Daoy (cell line): ENCODE measurements at regions not wholly inside any gene's neighbourhood (a gene's known extent, or its start where the extent isn't known, plus 50 kb on each side); places are given as distances from the start of the nearest gene placed in this dataset.

Experiments used
- DNase-seq: peaks from one replicate; pipeline ENCODE4 v3.0.0-alpha.2; 2015; ENCODE audit warnings: low read depth

DNA sequence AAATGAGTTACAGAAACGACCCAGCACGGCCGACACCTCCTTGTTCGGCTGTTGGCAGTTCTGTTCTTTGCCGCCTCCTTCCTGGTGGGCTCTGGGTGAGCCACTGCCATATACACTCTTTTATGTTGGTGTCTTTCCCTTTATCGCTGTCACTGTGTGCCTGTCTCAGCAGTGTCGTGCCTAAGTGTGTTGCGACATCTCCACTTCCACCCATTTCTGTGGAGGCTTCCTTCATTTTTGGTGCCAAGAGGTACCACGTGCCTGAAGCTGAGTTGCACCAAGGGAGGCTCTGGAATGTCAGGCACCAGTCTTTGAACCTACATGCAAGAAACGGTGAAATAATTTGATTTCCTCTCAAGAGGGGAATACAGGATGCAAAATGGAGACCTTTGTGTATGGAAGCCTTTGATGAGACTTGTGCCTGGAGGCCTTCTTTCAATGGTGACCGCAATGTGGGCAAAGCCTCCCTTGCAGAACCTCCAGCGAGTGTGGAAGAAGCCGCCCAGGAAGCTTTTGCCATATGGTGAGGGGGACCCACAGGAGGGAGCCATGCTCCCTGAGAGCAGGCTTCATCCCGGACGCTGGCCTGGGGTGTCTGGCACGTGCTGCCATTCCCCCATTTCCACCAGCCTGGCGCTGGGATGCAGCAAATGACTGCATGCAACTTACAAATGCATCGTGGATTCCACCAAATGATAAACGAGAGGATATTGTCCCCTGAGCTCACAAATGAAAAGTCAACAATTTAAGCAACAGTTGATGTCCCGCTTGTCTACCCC, 136.2 kb downstream of the TEX29 start:
- no peak for DNase-seq

DNA sequence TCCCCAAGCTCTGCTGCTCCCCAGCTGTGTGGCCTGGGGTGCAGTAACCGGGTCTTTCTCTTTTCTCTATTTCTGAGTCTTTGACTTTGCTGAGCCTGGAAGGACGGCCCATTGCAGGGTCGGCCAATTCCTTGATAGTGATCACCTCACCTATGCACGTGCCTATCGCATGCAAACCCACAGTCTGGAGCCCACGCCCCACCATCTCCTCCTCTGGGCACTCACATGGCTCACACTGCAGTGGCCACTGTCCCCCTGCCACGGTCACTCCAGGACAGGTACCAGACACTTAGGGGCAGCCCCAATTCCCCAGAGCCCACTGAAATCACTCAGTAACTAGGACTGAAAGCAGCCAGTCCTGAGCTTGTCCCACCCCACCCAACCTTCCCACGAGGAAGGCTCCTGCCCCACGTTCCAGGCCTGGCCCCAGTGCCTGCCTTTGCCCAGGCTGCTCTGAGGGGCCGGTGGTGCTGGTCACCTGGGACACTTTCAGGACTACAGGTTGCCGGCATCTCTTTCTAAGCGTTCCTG, 137.6 kb downstream of the TEX29 start:
- DNase-seq, result no peak

DNA sequence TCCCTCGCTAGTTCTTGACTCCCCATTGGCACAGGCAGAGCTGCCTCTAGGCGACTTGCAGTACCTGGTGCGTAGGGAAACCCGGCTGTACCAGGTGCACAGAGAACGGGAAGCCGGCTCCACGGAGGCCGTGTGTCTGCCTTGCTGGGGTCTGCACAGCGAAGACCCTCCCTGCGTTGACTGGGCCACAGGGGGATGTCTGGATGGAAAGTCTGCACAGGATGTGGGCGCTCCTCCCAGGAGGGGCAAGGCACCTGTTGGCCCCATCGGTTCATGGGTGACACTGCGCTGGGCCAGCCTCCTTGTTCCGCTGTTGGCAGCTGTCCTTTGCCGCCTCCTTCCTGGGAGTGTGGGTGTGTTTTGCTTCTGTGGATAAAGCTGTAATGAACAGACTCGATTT, 138.3 kb downstream of the TEX29 start:
- no peak for DNase-seq

DNA sequence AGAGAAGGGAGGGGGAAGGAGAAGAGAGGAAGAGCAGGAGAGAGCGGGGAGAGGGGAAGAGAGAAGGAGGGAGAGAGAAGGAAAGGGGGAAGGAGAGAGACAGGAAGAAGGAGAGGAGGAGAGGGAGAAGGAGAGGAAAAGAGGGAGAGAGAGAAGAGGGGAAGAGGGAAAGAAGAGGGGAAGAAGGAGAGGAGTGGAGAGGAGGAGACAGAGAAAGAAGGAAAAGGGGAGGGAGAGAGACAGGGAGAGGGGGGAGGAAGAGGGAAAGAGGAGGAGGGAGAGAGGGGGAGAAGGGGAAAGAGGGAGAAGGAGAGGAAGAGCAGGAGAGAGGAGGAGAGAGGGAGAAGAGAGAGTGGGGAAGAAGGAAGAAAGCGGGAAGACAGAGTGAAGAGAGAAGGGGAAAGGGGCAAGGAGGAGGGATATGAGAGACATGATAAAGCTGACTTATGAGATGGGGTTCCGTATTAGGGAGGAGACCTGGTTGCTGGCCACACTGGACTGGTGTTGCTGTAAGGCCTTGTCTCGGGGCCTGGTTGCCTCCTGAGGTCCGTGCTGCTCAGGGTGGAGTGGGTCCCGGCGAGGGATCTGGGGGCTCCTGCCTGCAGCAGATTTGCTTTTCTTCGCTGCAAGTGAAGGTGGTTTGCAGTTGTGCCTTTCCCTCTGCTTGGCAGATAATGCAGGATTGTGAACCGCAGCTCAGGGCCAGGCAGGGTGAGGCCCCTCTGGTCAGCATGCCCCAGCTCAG, 139.5 kb downstream of the TEX29 start:
- no peak for DNase-seq

DNA sequence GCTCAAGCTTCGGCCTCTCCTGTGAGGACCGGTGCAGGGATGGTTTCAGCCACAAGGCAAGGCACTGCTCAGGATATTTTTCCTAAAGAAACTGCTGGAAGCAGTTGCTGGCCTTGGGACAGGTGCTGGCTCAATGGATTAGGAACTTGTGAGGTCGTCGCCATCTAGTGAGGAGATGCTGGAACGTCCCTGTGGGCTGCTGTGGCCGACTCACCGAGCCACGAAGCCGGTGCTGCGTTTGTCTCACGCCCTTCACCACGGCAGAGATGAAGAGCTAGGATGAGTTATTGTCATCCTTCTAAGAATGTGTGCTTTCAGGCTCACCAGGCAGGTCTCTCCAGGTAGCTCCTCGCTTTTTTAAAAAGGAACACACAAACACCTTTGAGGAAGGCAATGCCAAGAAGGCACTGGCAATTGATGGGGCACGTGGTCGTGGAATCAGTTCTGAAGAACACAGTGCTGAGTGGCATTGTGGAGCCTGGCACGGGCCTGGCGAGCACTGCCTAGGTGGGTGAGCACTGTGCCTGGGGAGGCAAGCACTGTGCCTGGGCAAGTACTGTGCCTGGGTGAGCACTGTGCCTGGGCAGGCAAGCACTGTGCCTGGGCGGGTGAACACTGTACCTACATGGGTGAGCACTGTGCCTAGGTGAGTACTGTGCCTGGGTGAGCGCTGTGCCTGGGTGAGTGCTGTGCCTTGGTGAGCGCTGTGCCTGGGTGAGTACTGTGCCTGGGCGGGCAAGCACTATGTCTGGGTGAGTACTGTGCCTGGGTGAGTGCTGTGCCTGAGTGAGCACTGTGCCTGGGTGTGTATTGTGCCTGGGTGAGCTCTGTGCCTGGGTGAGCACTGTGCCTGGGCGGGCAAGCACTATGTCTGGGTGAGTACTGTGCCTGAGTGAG, 140.4 kb downstream of the TEX29 start:
- peak; percentile 40 for DNase-seq

DNA sequence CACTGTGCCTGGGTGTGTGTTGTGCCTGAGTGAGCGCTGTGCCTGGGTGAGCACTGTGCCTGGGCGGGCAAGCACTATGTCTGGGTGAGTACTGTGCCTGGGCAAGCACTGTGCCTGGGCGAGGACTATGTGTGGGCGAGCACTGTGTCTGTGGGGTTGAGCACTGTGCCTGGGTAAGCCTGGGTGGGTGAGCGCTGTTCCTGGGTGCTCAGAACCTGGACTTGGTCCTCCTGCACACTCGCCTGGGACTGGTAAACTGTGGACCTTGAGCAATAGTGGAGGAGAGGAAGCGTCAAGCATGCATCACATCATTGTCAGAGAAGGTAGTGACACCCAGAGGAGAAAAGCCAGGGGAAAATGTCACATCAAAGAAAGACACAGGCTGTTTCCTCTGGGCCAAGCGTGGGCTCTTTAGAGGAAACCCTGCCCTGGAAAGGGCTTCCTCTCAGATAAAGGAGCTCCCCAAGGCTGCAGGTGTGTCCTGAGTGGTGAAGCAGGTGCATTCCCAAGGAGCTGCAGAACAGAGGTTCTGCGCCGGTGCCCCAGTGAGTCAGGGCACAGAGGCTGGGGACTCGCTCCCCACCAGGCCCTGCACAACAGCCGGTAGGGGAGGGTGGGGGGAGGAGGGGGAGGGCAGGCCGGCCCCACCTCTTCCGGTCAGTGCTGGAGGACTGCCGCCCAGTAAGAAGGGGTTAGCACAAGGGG, 141.2 kb downstream of the TEX29 start:
- DNase-seq, result no peak

DNA sequence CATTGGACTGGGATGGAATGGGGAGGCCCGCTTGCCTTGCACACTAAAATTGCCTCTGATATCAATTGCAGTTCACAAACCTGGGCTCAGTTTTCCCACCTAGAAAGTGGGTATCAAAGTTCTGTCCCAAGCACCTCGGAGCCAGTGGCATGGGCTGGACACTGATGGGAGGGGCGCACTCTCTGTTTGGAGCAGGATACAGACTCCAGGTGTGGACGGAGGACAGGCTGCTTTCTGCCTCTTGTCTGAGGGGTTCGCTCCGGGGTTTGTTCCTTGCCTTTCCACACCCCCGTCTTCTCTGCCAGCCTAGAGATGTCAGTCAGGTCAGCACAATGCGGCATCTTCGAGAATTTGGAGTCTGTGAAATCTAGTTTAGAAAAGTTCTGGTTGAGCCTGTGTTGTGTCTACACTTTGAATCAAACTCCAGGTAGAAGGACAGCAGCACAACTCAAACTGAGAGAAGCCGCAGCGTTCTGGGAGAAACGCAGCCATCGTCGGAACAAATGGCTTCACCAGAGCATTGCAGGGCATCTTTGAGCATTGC, 141.9 kb downstream of the TEX29 start:
- no peak for DNase-seq

DNA sequence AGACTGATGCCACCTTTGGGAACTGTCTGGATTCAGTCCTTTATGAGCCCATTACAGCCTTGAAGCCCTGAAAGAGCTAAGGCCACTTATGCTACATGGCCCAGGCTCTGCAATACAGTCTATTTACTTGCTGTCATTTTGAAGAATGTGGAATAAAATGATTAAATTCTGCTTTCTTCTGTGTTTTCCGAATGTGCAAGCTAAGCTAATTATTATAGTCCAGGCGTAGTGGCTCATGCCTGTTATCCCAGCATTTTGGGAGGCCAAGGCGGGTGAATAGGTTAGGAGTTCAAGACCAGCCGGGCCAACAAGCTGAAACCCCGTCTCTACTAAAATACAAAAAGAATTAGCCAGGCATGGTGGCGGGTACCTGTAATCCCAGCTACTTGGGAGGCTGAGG, 142.5 kb downstream of the TEX29 start:
- DNase-seq, result no peak

DNA sequence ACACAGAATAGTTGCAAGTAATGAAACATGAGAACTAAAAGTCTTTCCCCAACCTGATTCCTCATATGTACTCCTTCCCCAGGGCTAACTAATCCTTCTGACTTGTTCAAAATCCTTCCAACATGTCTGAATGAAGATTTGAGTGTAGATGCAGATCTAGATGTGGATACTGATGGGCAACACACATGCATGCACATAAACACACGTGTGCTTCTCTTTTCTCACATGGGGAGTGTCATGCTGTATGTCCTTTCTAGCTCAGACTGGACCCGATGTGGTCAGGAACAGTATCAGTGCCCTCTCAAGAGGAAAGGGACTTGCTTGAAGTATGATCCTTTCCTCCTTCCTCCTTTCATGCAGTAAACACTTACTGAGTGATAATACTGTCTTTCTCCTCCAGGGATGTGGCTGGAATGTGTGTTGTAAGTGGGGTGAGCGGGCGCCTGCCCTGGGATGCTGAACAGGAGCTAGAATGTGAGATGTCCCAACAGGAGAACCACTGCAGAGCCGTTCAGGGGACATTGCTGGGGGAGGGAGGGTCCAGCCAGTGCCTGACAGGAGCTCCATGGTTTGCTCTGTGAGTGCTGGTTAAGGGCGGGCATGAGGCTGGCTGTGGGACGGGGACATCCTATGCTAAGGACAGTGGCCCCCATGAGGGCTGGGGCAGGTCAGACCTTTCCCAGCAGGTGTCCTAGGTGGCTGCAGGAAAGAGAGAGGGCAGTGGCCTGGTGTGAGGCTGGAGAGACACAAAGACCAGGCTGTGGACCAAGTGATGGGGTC, 146.9 kb downstream of the TEX29 start:
- no peak for DNase-seq

DNA sequence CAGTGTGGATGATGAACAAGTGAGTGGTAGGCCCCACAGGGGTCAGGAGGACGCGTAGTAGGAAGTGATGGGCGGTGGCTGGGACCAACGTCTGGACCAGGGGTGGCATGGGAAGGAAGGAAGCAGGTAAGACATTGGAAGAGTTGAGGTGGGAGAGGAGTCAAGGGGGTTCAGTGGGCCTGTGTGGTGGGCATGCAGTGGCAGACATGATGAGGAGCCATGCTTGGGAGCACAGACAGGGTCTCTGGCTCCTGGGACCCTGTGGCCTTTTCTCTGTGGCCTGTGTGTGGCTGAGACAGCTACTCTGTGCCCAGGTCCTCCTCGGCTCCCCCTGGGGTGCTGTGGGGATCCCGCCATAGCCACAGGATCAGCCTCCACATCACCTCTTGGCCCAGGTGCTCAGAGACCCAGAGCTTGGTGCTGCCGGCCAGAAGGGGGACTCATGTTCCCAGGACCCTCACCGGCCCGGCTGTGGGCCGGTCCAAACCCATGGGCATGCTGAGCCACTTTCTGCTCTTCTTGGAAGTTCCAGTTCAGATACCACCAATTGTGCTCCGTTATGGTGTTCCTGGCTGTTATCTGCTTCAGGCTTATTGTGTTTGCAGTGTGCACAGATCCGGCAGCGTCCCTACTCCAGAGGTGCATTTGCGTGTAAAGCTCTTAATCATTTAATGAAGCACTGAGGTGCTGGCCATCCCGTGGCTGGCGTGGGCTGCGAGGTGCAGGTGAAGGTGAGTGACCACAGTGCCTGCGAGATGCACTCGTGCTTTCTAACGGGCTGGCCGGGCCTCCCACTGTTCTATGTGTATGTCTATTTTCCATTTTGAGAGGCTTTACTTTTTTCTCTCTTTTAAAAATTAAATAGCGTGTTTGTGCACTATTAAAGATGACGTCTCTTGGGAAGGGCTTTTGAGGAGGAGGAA, 147.9 kb downstream of the TEX29 start:
- DNase-seq, result no peak

DNA sequence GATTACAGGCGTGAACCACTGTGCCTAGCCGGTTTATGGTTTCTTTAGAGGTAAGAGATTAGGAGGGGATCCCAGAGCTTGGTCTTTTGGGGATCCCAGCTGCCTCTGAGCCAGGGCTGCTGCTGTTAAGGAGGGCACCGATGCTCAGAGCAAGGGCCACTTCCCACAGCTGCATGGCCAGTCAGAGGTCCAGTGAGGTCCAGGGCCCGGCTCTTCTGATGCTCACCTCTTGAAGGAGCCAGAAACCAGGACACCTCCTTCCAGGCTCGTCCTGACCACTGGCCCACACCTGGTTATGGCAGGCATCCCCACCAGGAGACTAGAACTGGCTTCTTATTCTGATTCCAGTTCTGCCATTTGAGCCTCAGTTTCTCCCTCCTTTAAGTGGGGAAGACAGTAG, 149.0 kb downstream of the TEX29 start:
- no peak for DNase-seq

DNA sequence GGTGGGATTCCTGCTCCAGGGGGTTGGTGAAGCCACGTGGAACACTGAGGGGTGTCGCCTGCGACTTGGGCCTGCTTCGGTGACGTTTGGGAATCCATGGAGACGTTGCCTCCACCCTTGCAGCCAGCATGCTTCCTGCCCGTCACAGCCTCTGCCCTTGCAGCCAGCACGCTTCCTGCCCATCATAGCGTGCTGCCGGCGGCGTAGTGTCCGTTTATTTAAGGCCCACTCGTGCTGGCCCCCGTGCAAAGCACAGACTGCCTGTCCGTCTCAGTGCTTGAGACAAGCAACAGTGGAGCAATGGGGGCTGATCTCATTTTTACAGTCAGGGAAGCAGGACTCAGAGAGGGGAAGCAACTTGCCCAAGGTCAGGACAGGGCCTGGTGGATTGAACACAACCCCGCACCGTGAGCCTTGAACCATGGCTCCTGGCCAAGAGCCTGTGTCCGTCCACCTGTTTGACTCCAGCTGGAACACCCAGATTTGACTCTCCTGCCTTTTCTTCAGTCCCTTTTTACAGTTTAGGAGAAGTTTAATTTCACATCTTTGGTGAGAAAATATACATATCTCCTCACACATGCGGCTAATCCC, 149.6 kb downstream of the TEX29 start:
- DNase-seq, result no peak

DNA sequence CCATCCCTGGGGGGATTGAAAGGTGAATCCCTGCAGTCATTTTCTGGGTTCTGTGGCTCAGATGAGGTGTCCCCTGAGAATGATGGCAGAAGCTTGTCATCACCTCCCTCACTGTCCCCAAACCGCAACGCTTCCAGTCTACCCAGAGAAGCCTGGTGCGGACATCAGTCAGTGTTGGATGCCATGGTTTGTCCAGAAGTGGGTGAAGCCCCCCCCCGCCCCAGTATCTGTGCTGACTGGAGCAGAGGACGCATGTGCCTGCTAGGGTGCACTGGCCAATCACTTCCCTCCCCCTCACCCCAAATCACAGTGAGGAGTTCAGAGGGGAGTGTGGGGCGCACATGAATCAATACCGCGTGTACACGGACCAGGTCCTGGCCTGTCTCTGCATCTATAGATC, 150.5 kb downstream of the TEX29 start:
- DNase-seq, result no peak

DNA sequence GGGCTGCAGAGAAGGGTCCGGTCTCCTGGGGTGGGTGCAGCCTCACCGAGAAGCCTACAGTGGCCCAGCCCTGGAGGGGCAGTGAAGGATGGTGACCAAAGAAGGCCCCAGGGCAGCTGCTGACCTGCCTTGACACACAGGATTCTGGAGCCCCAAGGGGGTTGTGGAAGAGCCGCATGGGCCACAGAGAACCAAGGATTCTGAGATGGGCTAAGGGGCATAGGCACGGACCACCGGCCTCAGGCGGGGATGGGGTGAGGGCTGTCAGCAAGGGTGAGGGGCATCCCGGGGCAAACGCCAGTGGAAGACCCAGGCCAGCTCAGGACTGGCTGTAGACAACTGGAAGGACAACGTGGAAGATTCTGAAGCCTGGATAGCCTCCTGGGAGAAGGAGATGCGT, 151.6 kb downstream of the TEX29 start:
- DNase-seq, result no peak

DNA sequence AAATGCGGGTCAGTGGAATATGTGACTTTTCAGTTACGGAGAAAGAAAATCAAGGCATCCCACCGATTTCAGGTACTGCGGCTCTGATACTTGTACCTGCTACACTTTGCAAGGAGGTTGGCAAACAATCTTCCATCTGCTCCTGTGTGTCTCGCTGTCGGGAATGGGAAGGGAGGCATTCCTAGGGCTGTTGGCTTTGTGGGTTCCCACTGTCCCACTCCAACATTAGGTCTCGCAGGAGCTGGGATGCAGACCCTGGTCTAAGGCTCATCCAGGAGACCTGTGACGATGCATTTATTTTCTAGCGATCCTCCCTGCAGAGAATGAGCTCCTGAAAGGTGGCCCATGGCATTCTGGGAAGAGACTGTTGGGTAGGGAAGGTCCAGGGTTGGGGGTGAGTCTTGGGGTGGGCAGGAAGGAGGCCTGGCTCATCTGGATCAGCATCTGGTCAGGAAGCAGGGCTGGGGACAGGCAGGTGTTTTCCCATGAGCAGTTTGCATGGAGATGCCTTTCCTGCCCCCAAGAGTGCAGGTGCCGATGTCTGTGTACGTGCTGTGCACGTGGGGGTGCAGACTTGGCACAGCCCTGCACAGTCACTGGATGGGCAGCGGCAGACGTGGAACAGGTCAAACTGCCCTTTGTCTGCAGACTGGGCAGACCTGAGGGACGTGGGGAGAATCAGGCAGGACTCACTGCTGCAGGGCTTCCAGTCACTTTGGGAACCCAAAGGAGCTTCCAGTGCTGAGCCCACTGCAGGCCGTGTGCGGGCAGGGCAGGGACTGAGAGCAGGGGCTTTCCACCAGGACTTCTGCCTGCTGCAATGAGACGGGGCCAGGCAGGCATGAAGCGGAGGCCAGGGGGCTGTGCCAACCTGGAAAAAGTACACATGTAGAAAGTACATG, 152.4 kb downstream of the TEX29 start:
- no peak for DNase-seq

DNA sequence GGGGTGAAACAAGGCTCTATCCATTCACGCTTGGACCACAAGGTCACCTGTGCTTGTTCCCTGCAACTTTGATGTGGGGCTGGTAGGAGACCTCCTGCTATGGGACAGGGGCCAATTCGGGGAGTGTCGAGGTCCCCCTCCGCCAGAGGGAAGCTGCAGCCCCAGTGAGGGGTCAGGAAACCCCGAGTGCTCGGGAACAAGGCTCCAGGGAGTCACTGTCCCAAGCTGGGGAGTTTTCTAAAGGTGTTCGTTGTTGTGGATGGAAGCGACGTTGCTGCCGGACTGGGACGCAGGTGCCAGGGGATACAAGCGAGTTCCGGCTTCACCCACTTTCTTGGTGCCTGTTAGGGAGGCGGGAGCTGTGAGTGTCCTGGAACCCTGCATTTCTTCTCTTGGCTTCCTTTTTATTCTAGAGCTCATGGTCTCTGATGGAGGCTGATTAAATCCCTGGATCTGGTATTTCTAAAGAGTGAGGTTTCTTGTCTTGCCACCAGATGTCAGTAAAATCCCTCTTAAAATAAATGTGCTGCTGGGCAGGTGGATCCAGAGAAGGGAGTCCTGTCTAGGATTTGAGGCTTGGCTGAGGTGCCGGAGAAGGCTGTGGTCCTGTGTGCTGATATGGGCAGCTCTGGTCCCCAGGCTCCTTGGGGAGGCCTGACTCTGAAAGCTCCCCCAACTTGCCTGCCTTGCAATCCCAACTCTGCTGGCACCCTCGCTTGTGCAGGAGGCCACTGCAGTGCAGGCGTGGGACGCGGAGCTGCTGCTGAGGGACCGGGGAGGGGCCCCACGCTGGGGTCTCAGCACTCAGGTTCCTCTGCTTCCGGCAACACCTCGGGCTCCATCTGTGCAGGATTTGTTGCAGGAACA, 153.9 kb downstream of the TEX29 start:
- peak; percentile 19 for DNase-seq

DNA sequence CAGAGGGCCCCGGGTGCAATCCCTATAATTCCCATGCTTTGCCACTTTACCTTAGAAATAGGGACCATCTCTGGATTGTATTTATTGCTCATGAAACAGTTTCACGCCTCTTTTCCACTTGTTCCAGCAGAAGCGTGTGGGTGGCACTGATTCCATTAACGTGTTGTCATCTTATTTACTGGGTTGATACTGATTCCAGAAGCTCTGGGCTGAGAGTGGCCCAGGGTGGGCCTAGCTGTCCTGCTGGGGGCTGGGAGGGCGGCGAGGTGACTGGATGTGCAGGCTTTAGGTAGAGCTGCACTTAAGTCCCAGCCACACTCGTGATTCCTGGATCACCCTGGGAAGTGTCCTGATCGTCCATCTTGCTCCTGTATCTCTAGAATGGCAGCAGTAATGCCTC, 155.0 kb downstream of the TEX29 start:
- no peak for DNase-seq
